ENCODE measurements at regions not wholly inside any gene's neighbourhood (a gene's known extent, or its start where the extent isn't known, plus 50 kb on each side); places are given as distances from the start of the nearest gene placed in this dataset.

- no peak for TF ChIP-seq RXRA (IDR thresholded peaks at IDR 0.05)
- TF ChIP-seq CTCF (IDR thresholded peaks at IDR 0.05; ENCODE audit: low read depth, low read length, missing input control), result no peak
- no peak for TF ChIP-seq YY1 (IDR thresholded peaks at IDR 0.05)
- TF ChIP-seq GABPA (IDR thresholded peaks at IDR 0.05 in 1 of 2, conservative IDR thresholded peaks at IDR 0.05 in 1 of 2), result no peak
- TF ChIP-seq JUND (IDR thresholded peaks at IDR 0.05), result no peak
- TF ChIP-seq EGR1 (IDR thresholded peaks at IDR 0.05; ENCODE audit: low read depth in 2 of 2), result no peak
- no peak for TF ChIP-seq REST (IDR thresholded peaks at IDR 0.05)
- no peak for TF ChIP-seq MAX (IDR thresholded peaks at IDR 0.05)
- TF ChIP-seq FOXA1 (IDR thresholded peaks at IDR 0.05), result no peak
These were observed 427.1 kb downstream of the TNS3 start for GRCh38 chr7:47154791-47155190.

Data from liver (tissue), 3 donors.